ENCODE measurements at regions not wholly inside any gene's neighbourhood (a gene's known extent, or its start where the extent isn't known, plus 50 kb on each side); places are given as distances from the start of the nearest gene placed in this dataset.

DNA sequence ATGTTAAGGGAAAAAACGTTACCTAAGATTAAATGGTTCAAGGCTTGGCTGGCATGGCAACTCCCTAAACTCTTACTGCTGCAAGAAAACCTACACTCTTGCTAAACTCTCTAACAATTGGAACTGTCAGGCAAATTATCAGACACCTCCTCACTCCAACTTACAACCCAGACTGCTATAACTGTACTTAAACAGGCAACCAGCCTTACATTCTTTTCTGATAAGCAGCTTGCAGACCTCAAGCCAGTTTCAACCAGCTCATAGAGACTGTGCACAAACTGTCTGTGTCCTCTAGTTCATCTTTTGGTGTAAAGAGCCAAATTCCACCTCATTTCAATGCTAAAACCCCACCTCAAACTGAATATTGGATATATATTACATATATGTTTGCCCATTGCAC, 504.9 kb downstream of the UBE2NL start:
- TF ChIP-seq, protein P1, sequence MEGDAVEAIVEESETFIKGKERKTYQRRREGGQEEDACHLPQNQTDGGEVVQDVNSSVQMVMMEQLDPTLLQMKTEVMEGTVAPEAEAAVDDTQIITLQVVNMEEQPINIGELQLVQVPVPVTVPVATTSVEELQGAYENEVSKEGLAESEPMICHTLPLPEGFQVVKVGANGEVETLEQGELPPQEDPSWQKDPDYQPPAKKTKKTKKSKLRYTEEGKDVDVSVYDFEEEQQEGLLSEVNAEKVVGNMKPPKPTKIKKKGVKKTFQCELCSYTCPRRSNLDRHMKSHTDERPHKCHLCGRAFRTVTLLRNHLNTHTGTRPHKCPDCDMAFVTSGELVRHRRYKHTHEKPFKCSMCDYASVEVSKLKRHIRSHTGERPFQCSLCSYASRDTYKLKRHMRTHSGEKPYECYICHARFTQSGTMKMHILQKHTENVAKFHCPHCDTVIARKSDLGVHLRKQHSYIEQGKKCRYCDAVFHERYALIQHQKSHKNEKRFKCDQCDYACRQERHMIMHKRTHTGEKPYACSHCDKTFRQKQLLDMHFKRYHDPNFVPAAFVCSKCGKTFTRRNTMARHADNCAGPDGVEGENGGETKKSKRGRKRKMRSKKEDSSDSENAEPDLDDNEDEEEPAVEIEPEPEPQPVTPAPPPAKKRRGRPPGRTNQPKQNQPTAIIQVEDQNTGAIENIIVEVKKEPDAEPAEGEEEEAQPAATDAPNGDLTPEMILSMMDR (IDR thresholded peaks at IDR 0.05), result no peak
- TF ChIP-seq POLR2A (IDR thresholded peaks at IDR 0.05), result no peak

Measured in right lobe of liver (tissue), 4 donors.